ENCODE measurements at regions not wholly inside any gene's neighbourhood (a gene's known extent, or its start where the extent isn't known, plus 50 kb on each side); places are given as distances from the start of the nearest gene placed in this dataset.

- TF ChIP-seq, protein P1, sequence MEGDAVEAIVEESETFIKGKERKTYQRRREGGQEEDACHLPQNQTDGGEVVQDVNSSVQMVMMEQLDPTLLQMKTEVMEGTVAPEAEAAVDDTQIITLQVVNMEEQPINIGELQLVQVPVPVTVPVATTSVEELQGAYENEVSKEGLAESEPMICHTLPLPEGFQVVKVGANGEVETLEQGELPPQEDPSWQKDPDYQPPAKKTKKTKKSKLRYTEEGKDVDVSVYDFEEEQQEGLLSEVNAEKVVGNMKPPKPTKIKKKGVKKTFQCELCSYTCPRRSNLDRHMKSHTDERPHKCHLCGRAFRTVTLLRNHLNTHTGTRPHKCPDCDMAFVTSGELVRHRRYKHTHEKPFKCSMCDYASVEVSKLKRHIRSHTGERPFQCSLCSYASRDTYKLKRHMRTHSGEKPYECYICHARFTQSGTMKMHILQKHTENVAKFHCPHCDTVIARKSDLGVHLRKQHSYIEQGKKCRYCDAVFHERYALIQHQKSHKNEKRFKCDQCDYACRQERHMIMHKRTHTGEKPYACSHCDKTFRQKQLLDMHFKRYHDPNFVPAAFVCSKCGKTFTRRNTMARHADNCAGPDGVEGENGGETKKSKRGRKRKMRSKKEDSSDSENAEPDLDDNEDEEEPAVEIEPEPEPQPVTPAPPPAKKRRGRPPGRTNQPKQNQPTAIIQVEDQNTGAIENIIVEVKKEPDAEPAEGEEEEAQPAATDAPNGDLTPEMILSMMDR (IDR thresholded peaks at IDR 0.05): no peak
- no peak for TF ChIP-seq POLR2A (IDR thresholded peaks at IDR 0.05)
These were observed 465.2 kb downstream of the BCAT1 start for GRCh38 chr12:24483732-24484131.
